ENCODE measurements at regions not wholly inside any gene's neighbourhood (a gene's known extent, or its start where the extent isn't known, plus 50 kb on each side); places are given as distances from the start of the nearest gene placed in this dataset.
A peak's percentile ranks its signal among the peaks of the same experiment; 100 is the strongest.

GRCh38 chr20:19807946-19808330 is 49.9 kb downstream of the RIN2 start:
- no peak for DNase-seq

GRCh38 chr20:19808498-19808897 is 50.4 kb downstream of the RIN2 start:
- DNase-seq = no peak

- no peak for DNase-seq
Measured at GRCh38 chr20:19809505-19809904, 51.4 kb downstream of the RIN2 start.

GRCh38 chr20:19811231-19811630 is 53.2 kb downstream of the RIN2 start:
- DNase-seq = no peak

- no peak for DNase-seq
Measured at GRCh38 chr20:19812056-19812455, 54.0 kb downstream of the RIN2 start.

- DNase-seq = no peak
Measured at GRCh38 chr20:19812696-19813095, 54.6 kb downstream of the RIN2 start.

GRCh38 chr20:19813846-19814640 is 56.0 kb downstream of the RIN2 start:
- DNase-seq = no peak

- DNase-seq = peak; percentile 52
Measured at GRCh38 chr20:19815553-19815991, 57.5 kb downstream of the RIN2 start.

GRCh38 chr20:19816386-19816785 is 58.3 kb downstream of the RIN2 start:
- DNase-seq = no peak

- no peak for DNase-seq
Measured at GRCh38 chr20:19817017-19817416, 59.0 kb downstream of the RIN2 start.

- DNase-seq = no peak
Measured at GRCh38 chr20:19819149-19819548, 61.1 kb downstream of the RIN2 start.

GRCh38 chr20:19820555-19821211 is 62.6 kb downstream of the RIN2 start:
- DNase-seq = no peak

GRCh38 chr20:19821606-19822005 is 63.5 kb downstream of the RIN2 start:
- no peak for DNase-seq

- DNase-seq = no peak
Measured at GRCh38 chr20:19823216-19823615, 65.2 kb downstream of the RIN2 start.

- no peak for DNase-seq
Measured at GRCh38 chr20:19823971-19824370, 65.9 kb downstream of the RIN2 start.

- no peak for DNase-seq
Measured at GRCh38 chr20:19824861-19825260, 66.8 kb downstream of the RIN2 start.

- no peak for DNase-seq
Measured at GRCh38 chr20:19826179-19826914, 68.3 kb downstream of the RIN2 start.

- DNase-seq = no peak
Measured at GRCh38 chr20:19827818-19828217, 69.8 kb downstream of the RIN2 start.

GRCh38 chr20:19828232-19828631 is 70.2 kb downstream of the RIN2 start:
- DNase-seq = peak; percentile 64

GRCh38 chr20:19830211-19830785 is 72.2 kb downstream of the RIN2 start:
- DNase-seq = no peak

GRCh38 chr20:19832875-19833274 is 74.8 kb downstream of the RIN2 start:
- DNase-seq = no peak

GRCh38 chr20:19833395-19833794 is 75.3 kb downstream of the RIN2 start:
- DNase-seq = no peak

- DNase-seq = no peak
Measured at GRCh38 chr20:19834287-19834686, 76.2 kb downstream of the RIN2 start.

All from CD4-positive, alpha-beta T cell treated with Interleukin-15 for 1 hour (primary cell).